OCI-LY7 (cell line): ENCODE measurements at regions not wholly inside any gene's neighbourhood (a gene's known extent, or its start where the extent isn't known, plus 50 kb on each side); places are given as distances from the start of the nearest gene placed in this dataset.

ENCODE experiments used
- BruUV-seq: library from RNA; stranded (reverse); fragments of 400-500 nt; replicated peaks from 2 replicates; lab custom pipeline; 2021; lab: Mats Ljungman, UMichigan
- CTCF ChIA-PET: fragments of 300-600 bp; sonication (Branson Sonifier 250); formaldehyde crosslinking; loops from one replicate; lab custom pipeline; 2022; ENCODE audit warnings: antibody characterized with exemption; ENCODE audit not compliant: unreplicated experiment; lab: Charles Lee
- POLR2A ChIA-PET: fragments of 300-600 bp; sonication (Branson Sonifier 250); formaldehyde crosslinking; loops from one replicate; lab custom pipeline; 2022; ENCODE audit warnings: antibody characterized with exemption; lab: Charles Lee
- DNase-seq: peaks from one replicate; pipeline ENCODE4 v3.0.0-alpha.2; 2015; ENCODE audit warnings: low spot score
- H2AFZ ChIP-seq: fragments of 200-600 bp; sonication (generic), shearing (Covaris generic); 2 replicates; pipeline ENCODE4 v1.6.1; 2014; ENCODE audit warnings: mild to moderate bottlenecking, antibody characterized with exemption, low read length, moderate library complexity
- H3K27ac ChIP-seq: fragments of 200-600 bp; sonication (generic); 2 replicates; pipeline ENCODE4 v1.5.1; 2014; ENCODE audit warnings: mixed run types, low read depth, mild to moderate bottlenecking, moderate library complexity, low read length, inconsistent platforms; ENCODE audit not compliant: poor library complexity, severe bottlenecking
- H3K36me3 ChIP-seq: fragments of 200-600 bp; sonication (generic); 2 replicates; pipeline ENCODE4 v1.6.1; 2014; ENCODE audit warnings: mild to moderate bottlenecking, antibody characterized with exemption, low read length, moderate library complexity, mixed read lengths; ENCODE audit not compliant: insufficient read depth
- H3K4me1 ChIP-seq: fragments of 200-600 bp; sonication (generic); 2 replicates; pipeline ENCODE4 v1.5.1; 2014; ENCODE audit warnings: mild to moderate bottlenecking, low read length; ENCODE audit not compliant: insufficient read depth, poor library complexity, severe bottlenecking
- H3K4me2 ChIP-seq: fragments of 200-600 bp; sonication (generic); 2 replicates; pipeline ENCODE4 v1.6.1; 2014; ENCODE audit warnings: mild to moderate bottlenecking, low read length
- H3K4me3 ChIP-seq: fragments of 200-600 bp; sonication (generic); 2 replicates; pipeline ENCODE4 v1.5.1; 2014; ENCODE audit warnings: mild to moderate bottlenecking, low read depth, low read length; ENCODE audit not compliant: poor library complexity, severe bottlenecking
- H3K79me2 ChIP-seq: fragments of 200-600 bp; sonication (generic); 2 replicates; pipeline ENCODE4 v1.6.1; 2016; ENCODE audit warnings: low read depth, mild to moderate bottlenecking, low read length, moderate library complexity, mixed read lengths; ENCODE audit not compliant: insufficient read depth
- H3K9me2 ChIP-seq: fragments of 200-600 bp; sonication (generic); 2 replicates; pipeline ENCODE4 v1.6.1; 2016; ENCODE audit warnings: mild to moderate bottlenecking, low read length, mixed read lengths; ENCODE audit not compliant: insufficient read depth
- H3K9me3 ChIP-seq: fragments of 200-600 bp; sonication (generic); 2 replicates; pipeline ENCODE4 v1.6.1; 2014; ENCODE audit warnings: mild to moderate bottlenecking, mixed run types, low read length, mixed read lengths
- H4K20me1 ChIP-seq: fragments of 200-600 bp; sonication (generic); 2 replicates; pipeline ENCODE4 v1.6.1; 2014; ENCODE audit warnings: mild to moderate bottlenecking, antibody characterized with exemption, low read length, moderate library complexity, mixed read lengths; ENCODE audit not compliant: insufficient read depth
- EZH2phosphoT487 ChIP-seq: fragments of 200-600 bp; sonication (generic); IDR thresholded peaks from 2 replicates; pipeline ENCODE4 v1.6.1; 2018; ENCODE audit warnings: low read depth, borderline replicate concordance, mild to moderate bottlenecking, mixed run types, antibody characterized with exemption, low read length, moderate library complexity, mixed read lengths
- intact Hi-C: fragments of 100-400 bp; cut with micrococcal nuclease; formaldehyde crosslinking; loops from one replicate; pipeline ENCODE4 v1.10.0; 2022; ENCODE audit not compliant: unreplicated experiment
- TF ChIP-seq, protein P1 (sequence below): fragments of 200-600 bp; sonication (generic); conservative IDR thresholded peaks from 2 replicates; pipeline ENCODE4 v1.5.1; 2014; ENCODE audit warnings: mild to moderate bottlenecking, antibody characterized with exemption, low read length, moderate library complexity, mixed read lengths

DNA sequence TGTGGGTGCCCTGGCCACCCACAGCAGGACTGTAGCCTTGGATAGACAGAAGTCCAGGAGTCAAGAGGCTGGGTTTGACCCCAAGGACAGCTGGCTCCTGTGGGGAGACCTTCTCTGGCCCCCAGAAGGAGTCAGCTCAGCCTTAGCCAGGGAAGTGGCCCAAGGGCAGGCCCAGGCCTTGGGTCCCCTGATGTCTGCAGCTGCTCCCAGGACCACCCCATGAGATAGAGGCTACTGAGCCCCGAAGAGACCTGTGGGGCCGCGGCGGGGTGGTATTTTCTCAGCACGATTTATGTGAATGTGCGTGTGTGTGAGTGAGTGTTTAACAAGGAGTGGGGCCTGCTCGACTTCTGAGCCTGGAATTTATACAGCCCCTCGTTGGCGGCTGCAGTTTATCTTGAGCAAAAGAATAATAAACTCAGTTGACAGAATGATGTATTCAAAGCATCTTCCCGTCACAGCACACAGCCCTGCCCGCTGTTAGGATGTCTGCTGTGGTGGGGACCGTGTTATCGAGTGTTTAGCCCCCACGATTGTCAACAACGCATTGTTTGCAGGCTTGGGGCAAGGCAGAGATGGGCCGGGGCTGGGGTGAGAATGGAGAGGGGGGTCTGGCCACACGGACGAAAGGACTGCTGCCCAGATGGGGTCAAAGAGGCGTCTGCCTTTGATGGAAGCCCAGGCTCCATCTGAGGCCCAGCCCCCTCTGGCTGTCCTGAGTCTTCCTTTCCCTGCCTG is 163.3 kb downstream of the VEGFA start:
- ChIA-PET POLR2A (interaction anchor here (0.6 kb wide), 1 partner anchor 41 kb away, joined by 3 read pairs; no protein-coding TSS in a partner anchor), CTCF (no interaction called here)
- Histone ChIP-seq H3K4me3 (no peak overlapping the region), H3K4me1 (no peaks in the 10 kb centered on the region), H3K27ac (no peak overlapping the region), H3K4me2 (no peak overlapping the region), H3K36me3 (no peaks in the 10 kb centered on the region), H2AFZ (no peak overlapping the region), H3K79me2 (no peaks in the 10 kb centered on the region), H3K9me3 (no peaks in the 10 kb centered on the region), H4K20me1 (no peaks in the 10 kb centered on the region), H3K9me2 (no peaks in the 10 kb centered on the region)
- no peak for DNase-seq
- no peak for TF ChIP-seq EZH2phosphoT487
- TF ChIP-seq, protein P1, sequence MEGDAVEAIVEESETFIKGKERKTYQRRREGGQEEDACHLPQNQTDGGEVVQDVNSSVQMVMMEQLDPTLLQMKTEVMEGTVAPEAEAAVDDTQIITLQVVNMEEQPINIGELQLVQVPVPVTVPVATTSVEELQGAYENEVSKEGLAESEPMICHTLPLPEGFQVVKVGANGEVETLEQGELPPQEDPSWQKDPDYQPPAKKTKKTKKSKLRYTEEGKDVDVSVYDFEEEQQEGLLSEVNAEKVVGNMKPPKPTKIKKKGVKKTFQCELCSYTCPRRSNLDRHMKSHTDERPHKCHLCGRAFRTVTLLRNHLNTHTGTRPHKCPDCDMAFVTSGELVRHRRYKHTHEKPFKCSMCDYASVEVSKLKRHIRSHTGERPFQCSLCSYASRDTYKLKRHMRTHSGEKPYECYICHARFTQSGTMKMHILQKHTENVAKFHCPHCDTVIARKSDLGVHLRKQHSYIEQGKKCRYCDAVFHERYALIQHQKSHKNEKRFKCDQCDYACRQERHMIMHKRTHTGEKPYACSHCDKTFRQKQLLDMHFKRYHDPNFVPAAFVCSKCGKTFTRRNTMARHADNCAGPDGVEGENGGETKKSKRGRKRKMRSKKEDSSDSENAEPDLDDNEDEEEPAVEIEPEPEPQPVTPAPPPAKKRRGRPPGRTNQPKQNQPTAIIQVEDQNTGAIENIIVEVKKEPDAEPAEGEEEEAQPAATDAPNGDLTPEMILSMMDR, result no peak
- intact Hi-C loops, result no loop called here
- BruUV-seq, result no TSS peak

DNA sequence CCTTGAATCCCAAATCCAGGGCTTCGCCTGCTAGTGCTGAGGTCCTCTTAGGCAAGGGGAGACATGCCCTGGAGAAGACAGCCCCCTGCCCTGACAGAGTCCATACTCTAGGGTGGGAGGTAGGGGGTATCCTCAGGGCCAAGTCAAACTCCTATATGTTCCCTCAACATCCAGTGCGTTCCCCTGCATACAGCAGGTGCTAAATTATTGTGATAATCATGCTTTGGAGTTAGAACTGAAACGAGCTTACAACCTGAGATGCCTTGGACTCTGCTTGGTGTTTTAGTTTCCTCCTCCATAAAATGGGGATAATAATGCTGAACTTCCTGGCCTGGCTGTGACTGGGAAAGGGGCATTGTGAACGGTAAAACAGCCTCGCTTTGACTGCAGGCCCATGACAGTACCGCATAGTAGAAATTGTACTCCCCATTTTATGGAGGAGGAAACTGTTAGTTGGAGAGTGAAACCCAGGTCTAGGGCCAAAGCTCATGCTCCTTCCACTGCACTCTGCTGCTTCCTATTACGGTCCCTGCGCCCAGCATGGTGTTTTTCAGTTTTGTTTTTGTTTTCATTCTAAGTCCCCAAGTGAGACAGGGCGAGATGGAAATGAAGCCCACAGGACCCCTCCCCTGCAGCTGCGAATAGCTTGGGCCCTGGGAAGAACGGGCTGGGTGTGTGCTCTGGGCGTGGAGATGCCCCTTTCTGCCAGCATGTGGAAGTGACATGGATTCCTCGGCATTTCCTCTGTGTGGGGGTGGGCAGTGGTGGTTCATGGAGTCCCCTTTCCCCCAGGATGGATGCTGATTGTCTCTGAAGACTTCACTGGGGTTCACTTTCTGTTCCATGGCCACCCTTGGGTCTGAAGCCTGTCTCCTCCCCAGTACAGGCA is 162.5 kb downstream of the VEGFA start:
- H2AFZ ChIP-seq, result no peak overlapping the region
- no peaks in the 10 kb centered on the region for H3K4me1 ChIP-seq
- H4K20me1 ChIP-seq, result no peaks in the 10 kb centered on the region
- H3K27ac ChIP-seq, result no peak overlapping the region
- POLR2A ChIA-PET, result interaction anchor here (0.5 kb wide), 1 partner anchor 316 kb away, joined by 4 read pairs; no protein-coding TSS in a partner anchor
- H3K36me3 ChIP-seq, result no peaks in the 10 kb centered on the region
- no TSS peak for BruUV-seq
- H3K4me2 ChIP-seq, result no peak overlapping the region
- H3K4me3 ChIP-seq, result no peak overlapping the region
- H3K79me2 ChIP-seq, result no peaks in the 10 kb centered on the region
- TF ChIP-seq, protein P1, result no peak
- no peak for TF ChIP-seq EZH2phosphoT487
- no peak for DNase-seq
- no peaks in the 10 kb centered on the region for H3K9me3 ChIP-seq
- CTCF ChIA-PET, result no interaction called here
- no peaks in the 10 kb centered on the region for H3K9me2 ChIP-seq
- intact Hi-C loops, result no loop called here
